Activated T-cell treated with anti-CD3 and anti-CD28 coated beads for 24 hours (primary cell): ENCODE measurements at regions not wholly inside any gene's neighbourhood (a gene's known extent, or its start where the extent isn't known, plus 50 kb on each side); places are given as distances from the start of the nearest gene placed in this dataset.

Experiments
- DNase-seq: peaks from one replicate; pipeline ENCODE4 v3.0.0-alpha.2; 2020; ENCODE audit warnings: low read depth

DNA sequence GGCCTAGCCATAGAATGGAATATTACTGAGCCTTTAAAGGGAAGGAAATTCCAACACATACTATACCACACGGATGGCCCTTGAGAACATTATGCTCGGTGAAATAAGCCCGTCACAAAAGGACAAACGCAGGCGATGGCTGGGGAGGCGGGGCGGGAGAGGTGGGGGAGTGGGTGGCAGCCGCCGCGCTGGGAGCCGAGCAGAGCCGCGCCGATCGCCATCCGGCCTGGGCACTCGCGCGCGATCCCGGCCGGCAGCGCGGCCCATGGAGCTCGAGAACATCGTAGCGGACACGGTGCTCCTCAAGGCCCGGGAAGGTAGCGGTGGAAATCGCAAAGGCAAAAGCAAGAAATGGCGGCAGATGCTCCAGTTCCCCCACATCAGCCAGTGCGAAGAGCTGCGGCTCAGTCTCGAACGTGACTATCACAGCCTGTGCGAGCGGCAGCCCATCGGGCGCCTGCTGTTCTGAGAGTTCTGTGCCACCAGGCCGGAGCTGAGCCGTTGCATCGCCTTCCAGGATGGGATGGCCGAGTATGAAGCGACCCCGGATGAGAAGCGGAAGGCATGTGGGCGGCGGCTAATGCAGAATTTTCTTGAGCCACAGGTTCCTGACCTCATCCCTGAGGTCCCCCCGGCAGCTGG is 140.1 kb downstream of the ZDHHC20 start:
- no peak for DNase-seq

DNA sequence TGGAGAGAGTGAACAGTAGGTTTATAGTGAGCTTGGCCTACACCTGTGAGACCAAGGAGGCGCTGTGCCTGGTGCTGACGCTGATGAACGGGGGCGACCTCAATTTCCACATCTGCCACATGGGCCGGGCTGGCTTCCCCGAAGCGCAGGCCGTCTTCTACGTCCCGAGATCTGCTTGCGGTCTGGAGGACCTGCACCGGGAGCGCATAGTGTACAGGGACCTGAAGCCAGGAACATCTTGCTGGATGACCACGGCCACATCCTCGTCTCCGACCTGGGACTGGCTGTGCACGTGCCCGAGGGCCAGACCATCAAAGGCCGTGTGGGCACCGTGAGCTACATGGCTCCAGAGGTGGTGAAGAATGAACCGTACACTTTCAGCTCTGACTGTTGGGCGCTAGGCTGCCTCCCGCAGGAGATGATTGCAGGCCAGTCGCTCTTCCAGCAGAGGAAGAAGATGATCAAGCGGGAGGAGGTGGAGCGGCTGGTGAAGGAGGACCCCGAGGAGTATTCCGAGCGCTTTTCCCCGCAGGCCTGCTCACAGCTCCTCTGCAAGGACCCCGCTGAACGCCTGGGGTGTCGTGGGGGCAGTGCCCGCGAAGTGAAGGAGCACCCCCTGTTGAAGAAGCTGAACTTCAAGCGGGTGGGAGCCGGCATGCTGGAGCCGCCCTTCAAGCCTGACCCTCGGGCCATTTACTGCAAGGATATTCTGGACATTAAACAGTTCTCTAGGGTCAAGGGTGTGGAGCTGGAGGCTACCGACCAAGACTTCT is 139.0 kb downstream of the ZDHHC20 start:
- no peak for DNase-seq

DNA sequence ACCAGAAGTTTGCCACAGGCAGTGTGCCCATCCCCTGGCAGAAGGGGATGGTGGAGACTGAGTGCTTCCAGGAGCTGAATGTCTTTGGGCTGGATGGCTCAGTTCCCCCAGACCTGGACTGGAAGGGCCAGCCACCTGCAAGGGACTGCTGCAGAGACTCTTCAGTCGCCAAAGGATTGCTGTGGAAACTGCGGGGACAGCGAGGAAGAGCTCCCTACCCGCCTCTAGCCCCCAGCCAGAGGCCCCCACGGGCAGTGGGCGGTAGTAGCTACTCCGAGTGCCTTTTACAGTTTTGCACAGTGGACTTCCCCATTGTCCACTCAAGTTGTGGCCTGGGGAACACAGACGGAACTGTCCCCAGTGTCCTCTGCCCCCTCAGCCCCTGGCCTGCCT is 138.5 kb downstream of the ZDHHC20 start:
- DNase-seq, result no peak

DNA sequence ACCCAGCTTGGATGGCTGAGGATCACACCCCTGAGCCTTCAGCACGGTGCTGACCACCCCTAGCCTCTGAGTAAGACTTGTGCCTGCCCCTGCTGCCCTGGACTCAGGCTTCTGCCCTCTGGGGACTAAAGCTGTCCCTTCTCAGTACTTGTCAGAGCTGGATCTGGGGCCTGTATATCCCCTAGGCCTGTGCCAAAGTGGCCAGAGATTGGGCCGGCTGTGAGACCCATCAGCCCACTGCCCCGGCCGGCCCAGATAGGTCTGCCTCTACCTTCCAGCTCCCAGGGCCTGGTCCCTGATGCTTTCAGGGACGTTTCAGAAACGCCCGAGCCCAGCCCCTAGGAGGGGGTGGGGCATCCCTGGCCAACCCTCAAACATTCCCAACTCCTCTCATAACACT is 137.8 kb downstream of the ZDHHC20 start:
- DNase-seq, result no peak

DNA sequence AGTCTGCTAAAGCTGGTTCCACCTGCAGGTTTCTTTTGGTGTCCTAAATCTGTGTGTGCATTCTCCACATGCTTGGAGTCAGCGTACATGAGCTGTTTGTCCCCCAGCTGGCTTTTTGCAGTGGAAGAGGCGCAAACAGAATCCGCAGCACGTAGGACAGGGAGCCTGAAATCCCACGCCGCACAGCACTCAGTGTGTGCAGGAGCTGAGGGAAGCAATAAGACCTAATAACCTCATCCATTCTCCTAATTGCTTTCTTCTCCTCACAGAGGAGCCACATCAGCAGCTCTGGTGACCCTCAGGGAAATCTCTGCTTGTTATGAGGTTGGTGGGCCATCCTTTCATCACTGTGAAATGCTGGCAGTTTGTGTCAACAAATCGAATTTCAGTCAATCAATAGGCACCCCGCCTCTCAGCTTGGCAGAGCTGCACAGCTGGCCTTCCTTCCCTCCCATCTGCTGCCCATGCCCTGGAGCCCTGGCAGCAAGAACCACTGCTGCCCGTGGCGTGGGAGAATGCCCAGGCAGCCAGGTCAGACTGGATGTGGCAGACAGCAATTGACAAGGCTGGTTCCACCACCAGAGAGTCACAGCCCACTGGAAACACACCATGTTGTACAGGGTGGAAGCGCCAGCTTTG is 136.7 kb downstream of the ZDHHC20 start:
- DNase-seq, result no peak
